GM18868 (cell line): ENCODE measurements at regions not wholly inside any gene's neighbourhood (a gene's known extent, or its start where the extent isn't known, plus 50 kb on each side); places are given as distances from the start of the nearest gene placed in this dataset.
"Not testable (repeated sequence)": the region's sequence is repeated elsewhere in the genome, so short reads cannot be mapped to it uniquely, and the experiment has no call there.

Experiments used
- ATAC-seq: cut with Tn5 transposase; IDR thresholded peaks from one replicate; pipeline ENCODE4 v1.9.1; 2021; ENCODE audit warnings: mild to moderate bottlenecking, moderate library complexity; ENCODE audit not compliant: unreplicated experiment

DNA sequence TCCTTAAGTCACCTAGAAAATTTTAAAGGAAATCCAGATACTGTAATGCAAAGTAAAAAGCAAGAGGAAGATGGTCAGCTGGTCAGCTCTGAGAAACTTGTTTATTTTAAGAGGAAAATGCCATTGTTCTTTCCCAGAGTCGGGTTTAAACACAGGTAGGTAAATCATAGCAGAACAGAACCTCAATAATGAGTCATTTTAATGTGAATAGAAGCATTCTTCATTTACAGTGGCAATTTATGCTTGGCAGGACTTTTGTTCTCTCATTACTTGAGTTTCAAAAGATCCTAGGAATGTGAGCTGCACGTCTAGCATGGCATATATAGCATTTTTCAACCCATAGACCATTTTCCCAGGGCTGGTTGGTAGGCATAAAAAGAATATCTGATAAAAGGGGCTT is 132.3 kb downstream of the LIG4 start:
- no peak for ATAC-seq

DNA sequence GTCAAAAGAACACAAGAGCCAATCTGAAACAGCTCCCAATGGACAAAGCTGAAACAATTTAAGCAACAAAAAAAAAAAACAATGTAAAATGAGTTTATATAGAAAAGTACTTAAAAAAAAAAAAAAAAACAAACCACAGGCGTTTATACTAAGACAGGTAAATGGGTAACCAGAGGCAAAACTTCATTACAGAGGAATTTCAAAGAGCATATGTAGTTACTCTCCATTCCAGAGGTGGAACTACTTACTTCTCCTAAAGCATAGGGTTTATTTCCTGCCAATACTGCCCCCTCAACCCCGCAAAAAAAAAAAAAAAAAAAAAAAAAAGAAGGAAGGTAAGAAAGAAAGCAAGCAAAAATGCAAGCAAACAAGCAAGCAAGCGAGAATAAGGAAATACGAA is 132.9 kb downstream of the LIG4 start:
- no peak for ATAC-seq

DNA sequence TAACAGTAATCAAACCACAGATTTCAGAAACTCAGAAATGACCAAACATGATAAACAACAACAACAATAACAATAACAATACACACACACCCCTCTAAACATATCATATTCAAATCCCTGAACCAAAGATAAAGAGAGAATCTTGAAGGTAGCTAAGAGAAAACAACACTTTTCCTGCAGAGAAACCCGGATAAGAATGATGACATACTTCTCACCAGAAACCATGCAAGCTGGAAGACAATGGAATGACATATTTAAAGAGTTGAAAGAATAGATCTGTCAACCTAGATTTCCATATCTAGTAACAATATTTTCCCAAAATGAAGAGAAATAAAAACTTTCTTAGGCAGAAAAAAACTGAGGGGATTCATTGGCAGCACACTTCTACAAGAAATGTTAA is 138.1 kb downstream of the LIG4 start:
- ATAC-seq = no peak

DNA sequence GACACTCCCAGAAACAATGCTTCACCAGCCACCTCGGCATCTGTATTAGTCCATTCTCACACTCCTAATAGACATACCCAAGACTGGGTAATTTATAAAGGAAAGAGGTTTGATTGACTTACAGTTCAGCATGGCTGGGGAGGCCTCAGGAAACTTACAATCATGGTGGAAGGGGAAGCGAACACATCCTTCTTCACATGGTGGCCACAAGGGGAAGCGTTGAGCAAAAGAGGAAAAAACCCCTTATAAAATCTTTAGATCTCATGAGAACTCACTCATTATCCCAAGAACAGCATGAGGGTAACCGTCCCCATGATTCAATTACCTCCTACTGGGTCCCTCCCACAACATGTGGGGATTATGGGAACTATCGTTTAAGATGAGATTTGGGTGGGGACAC is 140.9 kb downstream of the LIG4 start:
- not testable (repeated sequence) for ATAC-seq

DNA sequence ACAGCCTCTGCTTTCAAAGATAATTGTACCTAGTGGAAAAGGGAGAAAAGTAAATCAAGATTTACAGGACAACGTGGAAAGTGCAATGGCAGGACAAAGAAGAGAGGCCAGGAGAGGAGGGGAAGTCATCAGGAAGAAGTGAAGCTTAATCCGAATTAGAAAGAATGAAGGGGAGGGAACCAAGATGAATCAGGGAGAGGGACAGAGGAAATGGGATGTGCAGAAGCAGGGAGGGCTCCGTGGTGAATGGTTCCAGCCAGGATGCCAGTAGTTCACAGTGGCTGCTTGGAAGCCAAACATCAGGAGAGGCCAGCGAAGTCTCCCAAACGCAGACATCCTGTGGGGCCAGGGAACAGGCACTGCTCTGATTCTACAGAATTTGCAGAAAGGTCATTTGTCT is 144.4 kb downstream of the LIG4 start:
- no peak for ATAC-seq

- no peak for ATAC-seq
These were observed 144.8 kb downstream of the LIG4 start for GRCh38 chr13:108070491-108070890.

DNA sequence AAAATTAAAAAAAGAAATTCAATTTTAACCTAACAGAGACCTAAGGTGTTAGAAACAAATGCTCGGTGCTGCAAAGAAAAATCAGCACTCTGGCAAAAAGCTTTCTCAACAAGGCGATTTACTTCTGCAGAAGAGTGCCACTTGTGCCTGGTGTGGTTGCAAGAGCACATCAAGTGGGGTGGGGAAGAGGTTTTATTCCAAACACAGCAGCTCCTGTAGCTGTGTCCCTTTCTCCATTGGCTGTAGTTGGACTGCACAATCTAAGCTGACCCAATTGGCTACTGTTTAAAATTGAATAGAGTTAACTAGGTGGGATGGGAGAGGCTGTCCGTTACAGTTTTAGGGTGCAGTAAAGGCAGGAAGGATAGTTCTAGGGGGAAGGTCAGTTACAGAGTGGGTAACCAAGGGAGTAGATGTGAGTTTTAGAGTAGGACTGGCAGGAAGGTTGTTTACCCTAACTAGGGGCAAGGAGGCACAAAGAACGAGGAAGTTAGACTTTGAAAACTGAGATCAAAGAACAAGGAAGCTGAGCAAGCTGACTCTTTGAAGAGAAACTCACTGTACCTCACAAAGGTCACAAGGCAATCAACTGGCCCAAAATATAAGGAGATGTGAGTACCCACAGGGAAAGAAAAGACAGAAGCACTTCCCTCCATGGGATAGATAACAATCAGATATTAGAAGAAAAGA is 145.7 kb downstream of the LIG4 start:
- no peak for ATAC-seq

DNA sequence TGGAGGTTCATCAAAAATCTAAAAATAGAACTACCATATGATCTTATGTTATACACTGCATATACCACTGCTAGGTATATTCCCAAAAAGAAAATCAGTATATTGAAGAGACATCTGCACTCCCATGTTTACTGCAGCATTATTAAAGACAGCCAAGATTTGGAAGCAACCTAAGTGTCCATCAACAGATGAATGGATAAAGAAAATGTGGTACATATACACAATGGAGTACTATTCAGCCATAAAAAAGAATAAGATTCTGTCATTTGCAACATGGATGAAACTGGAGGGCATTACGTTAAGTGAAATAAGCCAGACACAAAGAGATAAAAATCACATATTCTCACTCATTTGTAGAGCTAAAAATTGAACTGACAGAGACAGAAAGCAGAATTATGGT is 151.0 kb downstream of the LIG4 start:
- not testable (repeated sequence) for ATAC-seq

DNA sequence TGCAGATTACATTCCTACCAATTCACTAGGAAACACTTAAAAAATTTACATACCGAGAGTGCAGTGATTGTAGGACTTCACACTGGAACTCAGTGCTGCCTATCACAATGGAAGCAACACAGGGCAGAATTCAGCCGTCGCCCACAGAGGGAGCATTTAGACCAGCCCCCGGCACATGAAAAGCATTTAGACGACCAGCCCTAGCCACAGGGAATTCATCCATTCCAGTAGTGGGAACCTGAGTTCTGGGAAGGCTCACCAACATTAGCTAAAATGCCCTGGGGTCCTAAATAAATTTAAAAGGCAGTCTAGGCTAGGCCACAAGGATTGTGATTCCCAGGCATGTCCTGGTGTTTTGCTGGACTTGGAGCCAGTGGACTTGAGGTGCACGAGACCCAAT is 155.2 kb downstream of the LIG4 start:
- ATAC-seq = no peak

- no peak for ATAC-seq
These were observed 159.1 kb downstream of the LIG4 start for GRCh38 chr13:108056278-108056677.

GRCh38 chr13:108049211-108049610 is 166.1 kb downstream of the LIG4 start:
- no peak for ATAC-seq

GRCh38 chr13:108044954-108045353 is 170.4 kb downstream of the LIG4 start:
- no peak for ATAC-seq

GRCh38 chr13:108042866-108043265 is 172.5 kb downstream of the LIG4 start:
- ATAC-seq = not testable (repeated sequence)

- no peak for ATAC-seq
These were observed 178.0 kb downstream of the LIG4 start for GRCh38 chr13:108037348-108037747.

DNA sequence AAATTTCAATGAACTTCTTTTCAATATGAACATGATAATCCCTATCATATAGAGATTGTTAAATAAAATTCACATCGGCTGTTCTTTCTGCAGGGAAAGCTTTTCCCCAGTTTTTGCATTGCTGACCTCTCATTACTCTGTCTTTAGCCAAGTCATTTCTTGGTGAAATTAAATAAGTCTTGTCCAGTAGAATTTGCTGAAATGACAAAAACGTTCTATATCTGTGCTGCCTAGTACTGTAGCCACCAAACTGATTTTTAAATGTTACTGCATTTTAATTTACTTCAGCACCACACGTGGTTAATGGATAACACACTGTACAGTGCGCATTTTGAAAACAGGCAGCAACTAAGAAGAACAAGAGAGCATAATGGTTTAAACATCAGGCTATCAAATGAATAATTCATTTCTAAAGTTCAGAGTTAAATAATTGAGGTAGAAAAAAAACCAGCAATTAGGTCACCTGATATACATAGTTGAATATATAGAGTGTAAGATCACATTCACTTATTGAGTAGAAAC is 178.9 kb downstream of the LIG4 start:
- no peak for ATAC-seq

- no peak for ATAC-seq
These were observed 180.4 kb downstream of the LIG4 start for GRCh38 chr13:108034909-108035410.

DNA sequence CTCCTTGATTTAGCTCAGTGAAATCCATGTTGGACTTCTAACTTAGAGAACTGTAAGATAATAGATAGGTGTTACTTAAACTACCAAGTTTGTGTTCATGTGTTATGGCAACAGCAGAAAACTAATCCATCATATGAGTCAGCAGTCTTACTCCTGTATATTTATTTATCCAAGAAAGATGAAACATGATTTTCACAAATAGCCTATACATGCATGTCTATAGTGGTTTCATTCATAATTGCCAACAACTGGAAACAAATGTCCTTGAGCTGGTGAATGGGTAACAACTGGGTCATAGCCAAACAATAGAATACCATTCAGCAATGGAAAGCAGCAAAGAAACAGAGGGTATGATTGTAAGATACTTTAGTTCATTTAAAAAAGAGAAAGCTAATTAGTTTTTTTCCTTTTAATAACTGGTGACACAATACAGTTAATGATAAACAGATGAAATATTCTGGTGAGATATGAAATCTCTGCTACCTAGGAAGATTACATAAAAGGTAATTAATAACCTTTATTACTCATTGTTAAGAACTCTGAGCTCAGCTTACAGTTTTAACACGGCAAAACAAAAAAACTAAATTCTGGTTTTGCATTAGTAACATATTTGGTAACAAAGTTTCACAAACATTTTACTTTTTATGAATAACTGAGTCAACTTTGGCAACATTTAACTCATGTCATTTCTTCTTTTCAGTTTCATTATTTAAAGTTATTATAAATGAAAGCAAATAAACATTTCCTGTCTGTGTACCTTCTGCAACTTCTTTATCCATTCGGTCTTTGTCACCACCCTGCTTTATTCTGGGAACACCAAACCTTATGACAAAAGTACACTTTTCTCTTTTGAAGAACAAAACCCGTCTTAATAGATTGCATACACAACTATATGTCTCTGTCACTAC is 181.3 kb downstream of the LIG4 start:
- no peak for ATAC-seq

DNA sequence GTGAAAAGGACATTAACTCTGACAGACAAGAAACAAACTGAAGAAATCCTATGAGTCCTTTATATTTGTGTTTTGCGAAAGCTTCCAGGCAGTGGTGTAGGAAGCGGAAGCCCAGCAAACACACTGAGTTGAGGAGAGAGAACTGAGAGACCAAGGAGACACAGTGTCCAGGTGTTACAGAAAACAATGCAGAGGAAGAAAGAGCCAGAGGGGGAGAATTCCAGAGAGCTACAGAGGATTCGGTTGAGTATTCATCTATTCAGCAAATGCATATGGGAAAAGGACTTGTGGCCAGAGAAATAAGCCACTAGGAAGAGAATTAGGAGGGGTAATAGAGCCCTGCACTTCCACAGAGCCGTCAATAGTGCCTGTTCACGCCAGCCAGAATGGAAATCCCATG is 183.5 kb downstream of the LIG4 start:
- no peak for ATAC-seq

- no peak for ATAC-seq
These were observed 184.6 kb downstream of the LIG4 start for GRCh38 chr13:108030769-108031168.

- no peak for ATAC-seq
These were observed 188.5 kb downstream of the LIG4 start for GRCh38 chr13:108026680-108027410.

GRCh38 chr13:108020027-108020426 is 195.3 kb downstream of the LIG4 start:
- no peak for ATAC-seq
